Right renal pelvis (tissue), 4 donors: ENCODE measurements at regions not wholly inside any gene's neighbourhood (a gene's known extent, or its start where the extent isn't known, plus 50 kb on each side); places are given as distances from the start of the nearest gene placed in this dataset.
"Not testable (repeated sequence)": the region's sequence is repeated elsewhere in the genome, so short reads cannot be mapped to it uniquely, and the experiment has no call there.

Source experiments
- DNase-seq, 4 donors: peaks; one replicate each; pipeline ENCODE4 v3.0.0-alpha.2; 2013; ENCODE audit warnings: low read depth in 4 of 4, low spot score in 3 of 4, missing footprints in 1 of 4

- DNase-seq, result no peak
Measured at GRCh38 chr12:131578828-131579470, 131.9 kb upstream of the SFSWAP start.

GRCh38 chr12:131583090-131583712, 127.7 kb upstream of the SFSWAP start:
- DNase-seq, result no peak

- no peak for DNase-seq
Measured at GRCh38 chr12:131586269-131586668, 124.6 kb upstream of the SFSWAP start.

- DNase-seq, result no peak
Measured at GRCh38 chr12:131586761-131587160, 124.1 kb upstream of the SFSWAP start.

- DNase-seq, result no peak
Measured at GRCh38 chr12:131587565-131587964, 123.3 kb upstream of the SFSWAP start.

GRCh38 chr12:131589221-131589897, 121.5 kb upstream of the SFSWAP start:
- DNase-seq, result no peak

GRCh38 chr12:131589966-131590365, 120.9 kb upstream of the SFSWAP start:
- DNase-seq, result no peak

GRCh38 chr12:131591136-131591535, 119.8 kb upstream of the SFSWAP start:
- DNase-seq, result no peak

- DNase-seq, result no peak
Measured at GRCh38 chr12:131591714-131592709, 118.9 kb upstream of the SFSWAP start.

GRCh38 chr12:131592972-131593371, 117.9 kb upstream of the SFSWAP start:
- no peak for DNase-seq

GRCh38 chr12:131593406-131593805, 117.5 kb upstream of the SFSWAP start:
- DNase-seq, result no peak

GRCh38 chr12:131596115-131596514, 114.8 kb upstream of the SFSWAP start:
- DNase-seq, result no peak

GRCh38 chr12:131597333-131597732, 113.6 kb upstream of the SFSWAP start:
- DNase-seq, result no peak

GRCh38 chr12:131598717-131599116, 112.2 kb upstream of the SFSWAP start:
- no peak for DNase-seq

GRCh38 chr12:131599190-131600159, 111.4 kb upstream of the SFSWAP start:
- no peak for DNase-seq

- no peak for DNase-seq
Measured at GRCh38 chr12:131600160-131600532, 110.7 kb upstream of the SFSWAP start.

GRCh38 chr12:131601499-131601898, 109.4 kb upstream of the SFSWAP start:
- DNase-seq, result not testable (repeated sequence)

- DNase-seq, result no peak
Measured at GRCh38 chr12:131603106-131603938, 107.6 kb upstream of the SFSWAP start.
